NB4 (cell line): ENCODE measurements at regions not wholly inside any gene's neighbourhood (a gene's known extent, or its start where the extent isn't known, plus 50 kb on each side); places are given as distances from the start of the nearest gene placed in this dataset.

Experiments
- CTCF ChIP-seq: IDR thresholded peaks from one replicate; pipeline ENCODE4 v1.5.1; 2012; ENCODE audit warnings: low read depth, low read length
- MAX ChIP-seq: IDR thresholded peaks from 2 replicates; pipeline ENCODE4 v1.6.1; 2011; ENCODE audit warnings: low read depth, low read length

GRCh38 chr9:115757461-115757860 lies 396.1 kb upstream of the PAPPA start:
- TF ChIP-seq CTCF: no peak
- no peak for TF ChIP-seq MAX
